D721Med (cell line): ENCODE measurements at regions not wholly inside any gene's neighbourhood (a gene's known extent, or its start where the extent isn't known, plus 50 kb on each side); places are given as distances from the start of the nearest gene placed in this dataset.

Experiments
- DNase-seq: peaks from one replicate; pipeline ENCODE4 v3.0.0; 2011; ENCODE audit warnings: low spot score; ENCODE audit not compliant: insufficient read length
- FAIRE-seq: peaks from 2 replicates; lab custom pipeline; 2011; peaks lifted over from hg19 to GRCh38; lab: Jason Lieb, UNC
- TF ChIP-seq, protein P1 (sequence below): IDR thresholded peaks from 2 replicates; pipeline ENCODE4 v1.5.1; 2012; ENCODE audit warnings: mild to moderate bottlenecking, control low read depth; ENCODE audit not compliant: insufficient read depth; ENCODE audit errors: missing control alignments

DNA sequence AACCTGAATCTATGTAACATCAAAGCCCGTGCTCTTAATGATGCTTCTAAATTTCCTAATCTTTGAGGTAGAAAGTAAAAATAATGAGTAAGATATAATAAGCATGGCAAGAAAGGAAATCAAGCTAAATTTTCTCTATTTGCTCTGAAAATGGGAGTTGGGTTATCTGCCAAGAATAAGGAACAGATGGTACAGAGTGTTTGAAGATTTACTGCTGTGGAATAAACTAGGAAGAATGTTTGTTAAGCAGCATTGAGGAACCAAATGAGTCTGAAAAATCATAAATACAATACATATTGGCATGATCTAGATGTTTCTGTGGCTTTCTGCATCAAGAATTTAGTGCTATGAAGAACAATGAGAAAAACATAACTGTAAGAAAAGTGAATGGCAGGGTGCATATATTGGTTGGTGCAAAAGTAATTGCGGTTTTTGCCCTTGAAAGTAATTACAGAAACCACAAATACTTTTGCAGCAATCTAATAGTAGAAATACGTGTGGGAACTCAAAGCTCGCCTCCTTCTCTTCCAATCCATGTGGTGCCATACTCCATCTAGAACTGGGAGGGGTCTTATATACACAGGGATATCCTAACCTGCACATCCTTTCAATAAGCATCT lies 87.6 kb downstream of the SUCNR1 start:
- DNase-seq (no peak), FAIRE-seq (no peak)
- TF ChIP-seq, protein P1, sequence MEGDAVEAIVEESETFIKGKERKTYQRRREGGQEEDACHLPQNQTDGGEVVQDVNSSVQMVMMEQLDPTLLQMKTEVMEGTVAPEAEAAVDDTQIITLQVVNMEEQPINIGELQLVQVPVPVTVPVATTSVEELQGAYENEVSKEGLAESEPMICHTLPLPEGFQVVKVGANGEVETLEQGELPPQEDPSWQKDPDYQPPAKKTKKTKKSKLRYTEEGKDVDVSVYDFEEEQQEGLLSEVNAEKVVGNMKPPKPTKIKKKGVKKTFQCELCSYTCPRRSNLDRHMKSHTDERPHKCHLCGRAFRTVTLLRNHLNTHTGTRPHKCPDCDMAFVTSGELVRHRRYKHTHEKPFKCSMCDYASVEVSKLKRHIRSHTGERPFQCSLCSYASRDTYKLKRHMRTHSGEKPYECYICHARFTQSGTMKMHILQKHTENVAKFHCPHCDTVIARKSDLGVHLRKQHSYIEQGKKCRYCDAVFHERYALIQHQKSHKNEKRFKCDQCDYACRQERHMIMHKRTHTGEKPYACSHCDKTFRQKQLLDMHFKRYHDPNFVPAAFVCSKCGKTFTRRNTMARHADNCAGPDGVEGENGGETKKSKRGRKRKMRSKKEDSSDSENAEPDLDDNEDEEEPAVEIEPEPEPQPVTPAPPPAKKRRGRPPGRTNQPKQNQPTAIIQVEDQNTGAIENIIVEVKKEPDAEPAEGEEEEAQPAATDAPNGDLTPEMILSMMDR = no peak

DNA sequence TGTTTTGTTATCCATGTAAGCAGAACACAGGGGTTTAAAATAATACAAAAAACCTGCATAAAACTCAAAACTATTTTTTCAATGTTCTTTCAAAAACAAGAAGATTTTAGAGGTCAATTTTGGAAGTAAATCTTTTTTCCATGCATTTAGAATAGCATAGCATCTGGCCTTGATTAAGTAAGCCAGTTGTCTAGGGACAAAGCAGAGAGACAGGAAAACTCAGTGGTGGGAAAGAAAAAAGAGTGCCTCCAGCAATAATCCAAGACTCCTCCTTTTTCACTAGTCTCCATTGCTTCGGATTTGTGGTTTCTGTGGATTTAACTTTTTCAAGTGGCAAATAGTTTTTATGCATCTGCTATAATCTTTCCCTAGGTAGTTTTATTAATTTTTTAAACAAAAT lies 88.9 kb downstream of the SUCNR1 start:
- DNase-seq (no peak), FAIRE-seq (no peak)
- TF ChIP-seq, protein P1 = no peak

DNA sequence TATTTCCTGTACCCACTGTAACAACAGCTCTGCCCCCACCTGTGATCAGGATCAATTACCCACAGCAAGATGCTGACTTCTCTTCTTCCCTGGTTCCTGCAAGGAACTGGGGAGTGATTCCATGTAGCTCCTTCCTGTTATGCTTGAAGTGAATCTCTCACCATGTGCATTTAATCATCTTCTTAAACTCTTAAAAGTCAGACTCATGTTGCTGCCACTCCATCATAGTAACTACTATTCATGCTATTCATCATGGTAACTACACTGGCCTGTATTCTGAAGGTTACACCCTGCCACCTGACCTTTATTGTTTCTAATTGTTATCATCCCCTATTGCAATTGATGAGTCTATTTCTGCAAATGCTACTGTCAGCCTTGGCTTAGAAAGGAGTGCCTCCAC lies 89.5 kb downstream of the SUCNR1 start:
- FAIRE-seq (no peak), DNase-seq (no peak)
- TF ChIP-seq, protein P1 = no peak

DNA sequence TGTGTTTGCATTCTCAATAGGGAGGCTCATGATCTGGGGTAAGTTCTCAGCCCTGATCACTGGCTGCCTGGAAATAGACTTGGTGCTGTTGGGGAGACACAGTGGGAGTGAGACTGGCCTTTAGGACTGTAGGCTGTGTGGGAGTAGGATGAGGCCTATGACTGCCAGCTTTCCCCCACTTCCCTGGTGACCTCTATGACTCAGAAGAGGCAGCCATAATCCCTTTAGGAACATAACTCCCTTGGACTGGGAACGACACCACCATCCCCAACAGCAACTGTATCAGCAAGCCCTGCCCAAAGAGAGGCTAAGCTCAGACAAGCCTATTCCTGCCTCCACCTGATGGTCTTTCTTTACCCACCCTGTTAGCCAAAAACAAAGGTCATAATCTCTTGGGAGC lies 91.3 kb downstream of the SUCNR1 start:
- DNase-seq = no peak
- no peak for FAIRE-seq
- TF ChIP-seq, protein P1 = no peak

DNA sequence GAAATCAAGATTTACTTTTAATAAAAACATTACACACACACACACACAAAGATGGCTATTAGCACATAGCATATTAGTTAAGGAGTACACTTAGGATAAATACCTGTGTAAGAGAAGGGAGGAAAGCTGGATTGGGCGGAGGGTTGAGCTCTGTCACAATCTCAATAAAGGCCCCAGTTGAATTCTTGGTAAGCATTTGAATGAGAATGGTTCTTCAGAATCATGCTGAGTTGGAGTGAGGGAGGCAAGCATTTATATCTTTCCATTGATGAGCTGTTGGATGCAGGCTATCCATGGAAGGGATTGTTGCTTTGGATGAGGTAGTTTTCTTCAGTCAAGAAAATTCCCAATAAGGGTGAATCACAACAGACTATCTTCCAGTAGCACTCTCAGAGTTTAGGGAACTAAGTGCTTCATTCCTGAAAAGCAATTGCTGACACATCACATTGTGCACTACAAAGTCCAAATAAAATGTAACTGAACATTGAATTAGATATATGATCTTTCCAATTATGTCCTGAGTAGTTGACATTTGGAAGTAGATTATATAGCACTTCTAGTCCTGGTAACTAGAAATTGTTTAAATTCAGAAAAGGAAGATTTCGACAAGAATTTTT lies 95.7 kb downstream of the SUCNR1 start:
- no peak for DNase-seq
- TF ChIP-seq, protein P1 = no peak
- no peak for FAIRE-seq

DNA sequence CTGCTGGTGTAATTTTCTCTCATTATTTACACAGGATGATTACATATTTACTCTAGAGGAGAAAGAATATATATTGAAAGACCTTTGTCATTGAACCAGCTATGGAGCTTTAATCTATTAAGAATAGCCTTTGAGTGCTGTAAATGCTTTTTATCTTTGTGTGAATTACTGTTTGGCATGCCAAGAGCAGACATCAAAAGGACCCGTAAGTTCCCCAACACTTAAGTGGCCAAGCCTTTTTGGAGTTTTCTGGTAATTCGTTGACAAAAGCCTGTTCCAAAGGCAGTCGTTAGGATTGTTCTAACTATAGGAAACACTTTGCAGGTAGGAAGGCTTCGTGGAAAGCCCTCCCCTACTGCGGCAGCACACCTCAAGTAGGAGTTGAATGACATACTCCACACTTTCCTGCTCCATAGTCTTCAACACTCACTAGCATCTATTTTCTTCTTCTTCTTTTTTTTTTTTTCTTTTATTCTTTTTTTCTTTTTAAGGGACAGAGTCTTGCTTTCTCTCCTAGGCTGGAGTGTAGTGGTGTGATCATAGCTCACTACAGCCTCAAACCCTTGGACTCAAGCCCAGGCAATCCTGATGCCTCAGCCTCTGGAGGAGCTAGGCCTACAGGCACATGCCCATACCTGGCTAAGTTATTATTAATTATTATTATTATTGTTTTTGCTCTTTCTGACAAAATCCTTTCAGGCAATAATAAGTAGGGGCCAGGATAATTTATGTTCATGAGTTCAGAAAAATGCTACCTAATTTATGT lies 98.6 kb downstream of the SUCNR1 start:
- DNase-seq (no peak), FAIRE-seq (no peak)
- TF ChIP-seq, protein P1 = no peak
